ENCODE measurements at regions not wholly inside any gene's neighbourhood (a gene's known extent, or its start where the extent isn't known, plus 50 kb on each side); places are given as distances from the start of the nearest gene placed in this dataset.

DNA sequence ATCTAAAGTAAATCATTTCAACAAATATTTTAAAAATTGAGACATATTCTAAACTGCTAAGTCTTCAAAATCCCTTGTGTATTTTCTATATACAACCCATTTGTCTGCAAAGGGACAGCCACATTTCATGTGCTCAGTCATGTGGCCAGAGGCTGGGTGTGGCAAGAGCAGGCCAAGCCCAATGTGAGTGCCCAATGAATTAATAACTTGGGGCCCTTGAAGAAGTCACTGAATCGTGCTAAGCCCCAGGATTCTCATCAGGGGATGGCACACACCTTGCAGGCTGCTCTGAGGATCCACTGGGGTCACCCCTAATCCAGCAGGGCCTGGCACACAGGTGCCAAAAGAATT, 78.2 kb upstream of the SMIM23 start:
- in situ Hi-C loops (cut with MboI; ENCODE audit: low sequenced_read_pairs), result no loop called here
- Histone ChIP-seq H2BK20ac (ENCODE audit: low read depth, low read length) (no peak overlapping the region), H3K14ac (replicated peaks; ENCODE audit: low read depth, low read length) (no peak overlapping the region), H3K27ac (ENCODE audit: insufficient read depth, low read length) (no peak overlapping the region), H2AK9ac (replicated peaks; ENCODE audit: low read depth, low read length, poor library complexity) (no peak overlapping the region), H4K8ac (ENCODE audit: low read depth in 2 of 2, low read length in 2 of 2) (no peak overlapping the region), H3K4me1 (ENCODE audit: control insufficient read depth, insufficient read depth, low read length) (no peaks in the 10 kb centered on the region), H3K27me3 (ENCODE audit: control insufficient read depth, insufficient read depth, low read length) (peaks cover 33% of the 10 kb centered on the region), H3K4me2 (ENCODE audit: low read depth, low read length) (no peak overlapping the region), H3K4ac (ENCODE audit: low read depth, low read length) (no peak overlapping the region), H2BK15ac (ENCODE audit: low read depth, low read length) (no peak overlapping the region), H2AFZ (replicated peaks; ENCODE audit: low read length, poor library complexity) (no peak overlapping the region), H3K9ac (ENCODE audit: low read depth, low read length) (no peak overlapping the region), H3K4me3 (ENCODE audit: insufficient read depth, low read depth, low read length) (no peak overlapping the region), H3K23ac (ENCODE audit: low read depth, low read length) (no peak overlapping the region), H3K36me3 (ENCODE audit: control insufficient read depth, insufficient read depth, low read length) (no peaks in the 10 kb centered on the region), H2BK5ac (ENCODE audit: low read depth, low read length, poor library complexity, severe bottlenecking) (no peak overlapping the region), H4K91ac (ENCODE audit: insufficient read depth, low read depth, low read length) (no peak overlapping the region), H4K20me1 (ENCODE audit: insufficient read depth, low read length) (no peaks in the 10 kb centered on the region; the same call in 1 of the 2 replicates), H3K9me1 (ENCODE audit: insufficient read depth, low read length) (no peaks in the 10 kb centered on the region), H3K9me3 (ENCODE audit: control insufficient read depth, insufficient read depth, low read length) (no peaks in the 10 kb centered on the region; the same call in 1 of the 2 replicates), H3K56ac (ENCODE audit: extremely low read depth, insufficient read depth, low read length) (no peak overlapping the region), H4K5ac (ENCODE audit: low read depth, low read length) (no peak overlapping the region), H3K18ac (ENCODE audit: low read depth, low read length) (no peak overlapping the region), H2BK120ac (ENCODE audit: low read depth, low read length) (no peak overlapping the region), H3K79me1 (ENCODE audit: low read depth in 1 of 2, low read length in 2 of 2) (no peaks in the 10 kb centered on the region), H2AK5ac (ENCODE audit: low read depth, low read length) (no peak overlapping the region)
- dilution Hi-C loops (cut with HindIII; ENCODE audit: low sequenced_read_pairs, unreplicated experiment), result no loop called here
- intact Hi-C loops (cut with micrococcal nuclease), result no loop called here
- ATAC-seq (ENCODE audit: low read depth) (no peak), DNase-seq (no peak)
- TF ChIP-seq BHLHE40 (IDR thresholded peaks at IDR 0.05; ENCODE audit: low read depth, low read length), result no peak
- TF ChIP-seq CEBPB (IDR thresholded peaks at IDR 0.05; ENCODE audit: low read depth, low read length), result no peak
- TF ChIP-seq RFX5 (IDR thresholded peaks at IDR 0.05; ENCODE audit: low read depth, low read length), result no peak
- TF ChIP-seq CHD1 (IDR thresholded peaks at IDR 0.05; ENCODE audit: low read depth, low read length), result no peak
- no peak for TF ChIP-seq MXI1 (IDR thresholded peaks at IDR 0.05; ENCODE audit: borderline replicate concordance, low read depth, low read length)
- no peak for TF ChIP-seq FOS (IDR thresholded peaks at IDR 0.05; ENCODE audit: low read depth, low read length)
- no peak for TF ChIP-seq SMC3 (IDR thresholded peaks at IDR 0.05; ENCODE audit: low read depth, low read length)
- TF ChIP-seq NFE2L2 (IDR thresholded peaks at IDR 0.05; ENCODE audit: low read depth, low read length), result no peak
- no peak for TF ChIP-seq POLR2A (IDR thresholded peaks at IDR 0.05; ENCODE audit: low read depth, low read length)
- TF ChIP-seq, protein P1, sequence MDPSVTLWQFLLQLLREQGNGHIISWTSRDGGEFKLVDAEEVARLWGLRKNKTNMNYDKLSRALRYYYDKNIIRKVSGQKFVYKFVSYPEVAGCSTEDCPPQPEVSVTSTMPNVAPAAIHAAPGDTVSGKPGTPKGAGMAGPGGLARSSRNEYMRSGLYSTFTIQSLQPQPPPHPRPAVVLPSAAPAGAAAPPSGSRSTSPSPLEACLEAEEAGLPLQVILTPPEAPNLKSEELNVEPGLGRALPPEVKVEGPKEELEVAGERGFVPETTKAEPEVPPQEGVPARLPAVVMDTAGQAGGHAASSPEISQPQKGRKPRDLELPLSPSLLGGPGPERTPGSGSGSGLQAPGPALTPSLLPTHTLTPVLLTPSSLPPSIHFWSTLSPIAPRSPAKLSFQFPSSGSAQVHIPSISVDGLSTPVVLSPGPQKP (IDR thresholded peaks at IDR 0.05; ENCODE audit: borderline replicate concordance, low read depth, low read length), result no peak
- TF ChIP-seq, protein P2, sequence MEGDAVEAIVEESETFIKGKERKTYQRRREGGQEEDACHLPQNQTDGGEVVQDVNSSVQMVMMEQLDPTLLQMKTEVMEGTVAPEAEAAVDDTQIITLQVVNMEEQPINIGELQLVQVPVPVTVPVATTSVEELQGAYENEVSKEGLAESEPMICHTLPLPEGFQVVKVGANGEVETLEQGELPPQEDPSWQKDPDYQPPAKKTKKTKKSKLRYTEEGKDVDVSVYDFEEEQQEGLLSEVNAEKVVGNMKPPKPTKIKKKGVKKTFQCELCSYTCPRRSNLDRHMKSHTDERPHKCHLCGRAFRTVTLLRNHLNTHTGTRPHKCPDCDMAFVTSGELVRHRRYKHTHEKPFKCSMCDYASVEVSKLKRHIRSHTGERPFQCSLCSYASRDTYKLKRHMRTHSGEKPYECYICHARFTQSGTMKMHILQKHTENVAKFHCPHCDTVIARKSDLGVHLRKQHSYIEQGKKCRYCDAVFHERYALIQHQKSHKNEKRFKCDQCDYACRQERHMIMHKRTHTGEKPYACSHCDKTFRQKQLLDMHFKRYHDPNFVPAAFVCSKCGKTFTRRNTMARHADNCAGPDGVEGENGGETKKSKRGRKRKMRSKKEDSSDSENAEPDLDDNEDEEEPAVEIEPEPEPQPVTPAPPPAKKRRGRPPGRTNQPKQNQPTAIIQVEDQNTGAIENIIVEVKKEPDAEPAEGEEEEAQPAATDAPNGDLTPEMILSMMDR (conservative IDR thresholded peaks at IDR 0.05; ENCODE audit: low read depth, low read length), result no peak
- TF ChIP-seq, protein P3, sequence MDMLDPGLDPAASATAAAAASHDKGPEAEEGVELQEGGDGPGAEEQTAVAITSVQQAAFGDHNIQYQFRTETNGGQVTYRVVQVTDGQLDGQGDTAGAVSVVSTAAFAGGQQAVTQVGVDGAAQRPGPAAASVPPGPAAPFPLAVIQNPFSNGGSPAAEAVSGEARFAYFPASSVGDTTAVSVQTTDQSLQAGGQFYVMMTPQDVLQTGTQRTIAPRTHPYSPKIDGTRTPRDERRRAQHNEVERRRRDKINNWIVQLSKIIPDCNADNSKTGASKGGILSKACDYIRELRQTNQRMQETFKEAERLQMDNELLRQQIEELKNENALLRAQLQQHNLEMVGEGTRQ (IDR thresholded peaks at IDR 0.05; ENCODE audit: low read depth, low read length), result no peak
- TF ChIP-seq MAFK (IDR thresholded peaks at IDR 0.05; ENCODE audit: low read depth, low read length), result no peak
- no peak for TF ChIP-seq RAD21 (IDR thresholded peaks at IDR 0.05; ENCODE audit: low read length)
- no peak for TF ChIP-seq RCOR1 (IDR thresholded peaks at IDR 0.05; ENCODE audit: insufficient replicate concordance, low read length)
- no peak for TF ChIP-seq MAZ (IDR thresholded peaks at IDR 0.05; ENCODE audit: borderline replicate concordance, low read depth, low read length)
- no CpG with 5 or more reads among the region's 1 CpG for WGBS, 2 experiments (ENCODE audit: extremely low coverage in 2 of 2, insufficient read length in 1 of 2)
- POLR2A ChIA-PET (ENCODE audit: unreplicated experiment), result no interaction called here
- BruUV-seq (replicated peaks), result no TSS peak
- CTCF ChIA-PET, result no interaction called here
